ENCODE measurements at regions not wholly inside any gene's neighbourhood (a gene's known extent, or its start where the extent isn't known, plus 50 kb on each side); places are given as distances from the start of the nearest gene placed in this dataset.

- no peak overlapping the region for H3K27ac ChIP-seq (ENCODE audit: low read depth in 1 of 2, low read length in 2 of 2)
- no peak for DNase-seq (ENCODE audit: low spot score)
- no peaks in the 10 kb centered on the region for H3K27me3 ChIP-seq (ENCODE audit: control insufficient read depth in 4 of 4, insufficient read depth in 4 of 4, low read length in 3 of 4)
- WGBS: 80% methylated on average over 5 of the region's 5 CpGs
- no peak overlapping the region for H3K9ac ChIP-seq (ENCODE audit: low read depth in 1 of 2, low read length in 2 of 2)
- H3K4me3 ChIP-seq (ENCODE audit: low read depth in 1 of 3, low read length in 3 of 3): no peak overlapping the region
- peaks cover 4 to 14% (median 9%) of the 10 kb centered on the region in 4 donors for H3K9me3 ChIP-seq (ENCODE audit: control insufficient read depth in 4 of 4, low read length in 3 of 4)
- TF ChIP-seq MAX (IDR thresholded peaks at IDR 0.05) (no peak), FOXA1 (IDR thresholded peaks at IDR 0.05) (no peak), SP1 (IDR thresholded peaks at IDR 0.05) (no peak), HNF4G (IDR thresholded peaks at IDR 0.05) (no peak), RAD21 (IDR thresholded peaks at IDR 0.05) (no peak), HNF4A (conservative IDR thresholded peaks at IDR 0.05) (no peak), CTCF (IDR thresholded peaks at IDR 0.05; ENCODE audit: low read depth, low read length, missing input control) (no peak), REST (IDR thresholded peaks at IDR 0.05) (no peak), JUND (IDR thresholded peaks at IDR 0.05) (no peak), GABPA (IDR thresholded peaks at IDR 0.05 in 1 of 2, conservative IDR thresholded peaks at IDR 0.05 in 1 of 2) (no peak), YY1 (IDR thresholded peaks at IDR 0.05) (no peak), EGR1 (IDR thresholded peaks at IDR 0.05; ENCODE audit: low read depth in 2 of 2) (no peak), TAF1 (conservative IDR thresholded peaks at IDR 0.05) (no peak)
- no peaks in the 10 kb centered on the region for H3K36me3 ChIP-seq (ENCODE audit: control insufficient read depth in 4 of 4, insufficient read depth in 3 of 4, low read depth in 1 of 4, low read length in 3 of 4)
- no peaks in the 10 kb centered on the region for H3K4me1 ChIP-seq (ENCODE audit: control insufficient read depth in 4 of 4, insufficient read depth in 4 of 4, low read length in 3 of 4)
Measured at GRCh38 chr2:171627412-171627811, 59.9 kb upstream of the DYNC1I2 start.

GRCh38 chr2:171629113-171629512 lies 58.2 kb upstream of the DYNC1I2 start:
- Histone ChIP-seq H3K4me3 (ENCODE audit: low read depth in 1 of 3, low read length in 3 of 3) (no peak overlapping the region), H3K27me3 (ENCODE audit: control insufficient read depth in 4 of 4, insufficient read depth in 4 of 4, low read length in 3 of 4) (no peaks in the 10 kb centered on the region), H3K27ac (ENCODE audit: low read depth in 1 of 2, low read length in 2 of 2) (no peak overlapping the region), H3K36me3 (ENCODE audit: control insufficient read depth in 4 of 4, insufficient read depth in 3 of 4, low read depth in 1 of 4, low read length in 3 of 4) (no peaks in the 10 kb centered on the region), H3K9me3 (ENCODE audit: control insufficient read depth in 4 of 4, low read length in 3 of 4) (peaks cover 4 to 14% (median 9%) of the 10 kb centered on the region in 4 donors), H3K4me1 (ENCODE audit: control insufficient read depth in 4 of 4, insufficient read depth in 4 of 4, low read length in 3 of 4) (no peaks in the 10 kb centered on the region), H3K9ac (ENCODE audit: low read depth in 1 of 2, low read length in 2 of 2) (no peak overlapping the region)
- 89% methylated on average over 1 of the region's 1 CpG for WGBS
- no peak for TF ChIP-seq EGR1 (IDR thresholded peaks at IDR 0.05; ENCODE audit: low read depth in 2 of 2)
- TF ChIP-seq YY1 (IDR thresholded peaks at IDR 0.05): no peak
- no peak for TF ChIP-seq HNF4G (IDR thresholded peaks at IDR 0.05)
- DNase-seq (ENCODE audit: low spot score): no peak
